GM12878 (cell line): ENCODE measurements at regions not wholly inside any gene's neighbourhood (a gene's known extent, or its start where the extent isn't known, plus 50 kb on each side); places are given as distances from the start of the nearest gene placed in this dataset.

Experiments
- ATAC-seq: fragments of 200-7000 bp; cut with Tn5 transposase; 3 replicates; pipeline ENCODE4 v1.9.1; 2020; ENCODE audit warnings: mild to moderate bottlenecking, moderate library complexity
- BruUV-seq: library from RNA; stranded (reverse); fragments of 400-500 nt; replicated peaks from 2 replicates; lab custom pipeline; 2021; lab: Mats Ljungman, UMichigan
- CTCF ChIA-PET: fragments of 300-600 bp; sonication (Branson Sonifier 250); formaldehyde crosslinking; extraction: SDS; loops from one replicate; lab custom pipeline; 2021; ENCODE audit warnings: inconsistent platforms; lab: Yijun Ruan, JAX
- POLR2A ChIA-PET: fragments of 350-600 bp; formaldehyde crosslinking; extraction: SDS; loops from one replicate; lab custom pipeline; 2021; ENCODE audit warnings: inconsistent platforms; lab: Charles Lee
- RAD21 ChIA-PET: fragments of 300-600 bp; sonication (Branson Sonifier 250); formaldehyde crosslinking; loops from one replicate; lab custom pipeline; 2023; ENCODE audit warnings: antibody characterized with exemption; ENCODE audit not compliant: unreplicated experiment; lab: Charles Lee
- SMC1A ChIA-PET: fragments of 300-600 bp; sonication (Branson Sonifier 250); formaldehyde crosslinking; loops from one replicate; lab custom pipeline; 2023; ENCODE audit not compliant: unreplicated experiment, uncharacterized antibody; lab: Charles Lee
- DNase-seq: peaks from one replicate; pipeline ENCODE4 v3.0.0-alpha.2; 2011; ENCODE audit warnings: low read depth, low spot score
- FAIRE-seq: peaks from 3 replicates; lab custom pipeline; 2011; peaks lifted over from hg19 to GRCh38; lab: Jason Lieb, UNC
- H2AFZ ChIP-seq: 2 replicates; pipeline ENCODE4 v1.6.0; 2011; ENCODE audit warnings: low read depth, low read length, control low read depth; ENCODE audit not compliant: control insufficient read depth
- H3K27ac ChIP-seq: 2 replicates; pipeline ENCODE4 v1.5.1; 2011; ENCODE audit warnings: control low read depth; ENCODE audit not compliant: control insufficient read depth, insufficient read depth
- H3K27me3 ChIP-seq, 2 experiments: replicated peaks in 1 of 2; 2 replicates each; pipeline versions ENCODE4 v1.6.0 to v1.6.1; 2011; ENCODE audit warnings: low read length in 1 of 2; ENCODE audit not compliant: control insufficient read depth in 2 of 2, insufficient read depth in 2 of 2
- H3K36me3 ChIP-seq, 2 experiments: 2 replicates each; pipeline ENCODE4 v1.5.1; 2011; ENCODE audit warnings: low read length in 1 of 2; ENCODE audit not compliant: control insufficient read depth in 2 of 2, insufficient read depth in 2 of 2
- H3K4me1 ChIP-seq: 2 replicates; pipeline ENCODE4 v1.6.1; 2011; ENCODE audit warnings: mild to moderate bottlenecking, low read length, moderate library complexity, mixed read lengths; ENCODE audit not compliant: control insufficient read depth, insufficient read depth
- H3K4me2 ChIP-seq: 2 replicates; pipeline ENCODE4 v1.6.0; 2011; ENCODE audit warnings: control low read depth; ENCODE audit not compliant: control insufficient read depth, insufficient read depth
- H3K4me3 ChIP-seq: fragments of 200-600 bp; sonication (generic); 2 replicates; pipeline ENCODE4 v1.5.1; 2016
- H3K79me2 ChIP-seq: 2 replicates; pipeline ENCODE4 v1.6.0; 2011; ENCODE audit warnings: low read length; ENCODE audit not compliant: control insufficient read depth, insufficient read depth
- H3K9ac ChIP-seq: 2 replicates; pipeline ENCODE4 v1.8.0; 2011; ENCODE audit warnings: low read length, control low read depth, mixed read lengths; ENCODE audit not compliant: control insufficient read depth, insufficient read depth
- H3K9me3 ChIP-seq: replicated peaks from 3 replicates; pipeline ENCODE4 v1.5.1; 2011; ENCODE audit warnings: mild to moderate bottlenecking, low read length; ENCODE audit not compliant: control insufficient read depth, insufficient read depth
- H4K20me1 ChIP-seq: 2 replicates; pipeline ENCODE4 v1.6.0; 2011; ENCODE audit not compliant: control insufficient read depth, insufficient read depth
- ATF7 ChIP-seq: fragments of 450-650 bp; IDR thresholded peaks from 2 replicates; pipeline ENCODE4 v1.6.1; 2016; ENCODE audit warnings: low read depth, mild to moderate bottlenecking
- BHLHE40 ChIP-seq, 2 experiments: fragments of 450-650 bp in 1 of 2; IDR thresholded peaks; 2 replicates each; pipeline ENCODE4 v1.6.1; 2011 to 2017; ENCODE audit warnings: low read depth in 2 of 2, borderline replicate concordance in 1 of 2, improper control_type of control experiment in 1 of 2, low read length in 1 of 2, mild to moderate bottlenecking in 1 of 2
- BRCA1 ChIP-seq: IDR thresholded peaks from 2 replicates; pipeline ENCODE4 v1.6.1; 2011; ENCODE audit warnings: low read depth, low read length, improper control_type of control experiment
- CBX3 ChIP-seq: fragments of 200-600 bp; sonication (generic); IDR thresholded peaks from 2 replicates; pipeline ENCODE4 v1.6.1; 2016; ENCODE audit warnings: low read depth, borderline replicate concordance
- EP300 ChIP-seq, 2 experiments: fragments of 150-350 bp in 1 of 2; IDR thresholded peaks; 2 replicates each; pipeline ENCODE4 v1.6.1; 2011 to 2012; ENCODE audit warnings: low read depth in 2 of 2, low read length in 2 of 2, borderline replicate concordance in 1 of 2, improper control_type of control experiment in 1 of 2, inconsistent platforms in 1 of 2; ENCODE audit not compliant: control insufficient read depth in 1 of 2
- EZH2 ChIP-seq: IDR thresholded peaks from 2 replicates; pipeline ENCODE4 v1.6.1; 2012; ENCODE audit warnings: low read depth, mild to moderate bottlenecking, control low read depth, inconsistent platforms, low read length, borderline replicate concordance; ENCODE audit not compliant: control insufficient read depth
- FOXM1 ChIP-seq: IDR thresholded peaks from 2 replicates; pipeline ENCODE4 v1.6.1; 2012; ENCODE audit warnings: low read depth, mild to moderate bottlenecking, inconsistent platforms, low read length, moderate library complexity
- NFIC ChIP-seq: IDR thresholded peaks from 2 replicates; pipeline ENCODE4 v1.6.1; 2012; ENCODE audit warnings: low read depth, mild to moderate bottlenecking, inconsistent platforms, low read length, moderate library complexity
- PRDM15 ChIP-seq: fragments of 450-650 bp; formaldehyde crosslinking; IDR thresholded peaks from 2 replicates; pipeline ENCODE4 v1.4.0; 2020; ENCODE audit warnings: mild to moderate bottlenecking, moderate library complexity
- SREBF2 ChIP-seq: IDR thresholded peaks from 2 replicates; pipeline ENCODE4 v1.6.1; 2012; ENCODE audit warnings: mild to moderate bottlenecking, low read length
- SRF ChIP-seq, 2 experiments: IDR thresholded peaks; 2 replicates each; pipeline ENCODE4 v1.6.1; 2011; ENCODE audit warnings: low read depth in 2 of 2, low read length in 2 of 2, mild to moderate bottlenecking in 1 of 2, moderate library complexity in 1 of 2
- ZNF24 ChIP-seq: fragments of 450-650 bp; IDR thresholded peaks from 2 replicates; pipeline ENCODE4 v1.6.1; 2017; ENCODE audit warnings: antibody characterized with exemption, mild to moderate bottlenecking
- ZNF622 ChIP-seq: fragments of 450-650 bp; IDR thresholded peaks from 2 replicates; pipeline ENCODE4 v1.6.1; 2017; ENCODE audit warnings: mild to moderate bottlenecking, inconsistent platforms
- WGBS: methylation state at CpG from one replicate; pipeline ENCODE4 v1.1.6; 2016; ENCODE audit warnings: low lambda C conversion rate; ENCODE audit not compliant: insufficient replicate concordance, insufficient coverage; ENCODE audit errors: missing lambda C conversion rate; 5-methylcytosine and 5-hydroxymethylcytosine counted together
- in situ Hi-C: fragments of 300-500 bp; cut with MboI; formaldehyde crosslinking; loops from 9 replicates; pipeline ENCODE4 v1.14.3; 2018; ENCODE audit warnings: mixed read lengths
- intact Hi-C: fragments of 100-400 bp; cut with micrococcal nuclease; formaldehyde crosslinking; loops from one replicate; pipeline ENCODE4 v1.14.2; 2022; ENCODE audit not compliant: unreplicated experiment
- TF ChIP-seq, protein P1 (sequence below): fragments of 450-650 bp; IDR thresholded peaks from 2 replicates; pipeline ENCODE4 v1.6.1; 2018; ENCODE audit warnings: borderline replicate concordance, mild to moderate bottlenecking; ENCODE audit not compliant: partially characterized antibody
- TF ChIP-seq, protein P2 (sequence below): IDR thresholded peaks from 2 replicates; pipeline ENCODE4 v1.6.1; 2012; ENCODE audit warnings: low read depth, low read length, improper control_type of control experiment

GRCh38 chr11:130613396-130613795 lies 165.0 kb downstream of the ADAMTS15 start:
- in situ Hi-C loops, result no loop called here
- Histone ChIP-seq H3K27me3 (peaks cover 2 to 4% of the 10 kb centered on the region in 2 experiments; a peak in 1 of 4 replicates), H3K4me1 (no peaks in the 10 kb centered on the region), H3K9ac (no peak overlapping the region), H3K4me3 (no peak overlapping the region), H3K9me3 (no peaks in the 10 kb centered on the region; the same call in 2 of the 3 replicates), H3K4me2 (no peak overlapping the region), H3K27ac (no peak overlapping the region), H3K36me3 (no peaks in the 10 kb centered on the region), H2AFZ (no peak overlapping the region), H3K79me2 (no peaks in the 10 kb centered on the region), H4K20me1 (no peaks in the 10 kb centered on the region)
- ChIA-PET POLR2A (no interaction called here), SMC1A (no interaction called here), RAD21 (no interaction called here), CTCF (interaction anchor here (0.6 kb wide), 1 partner anchor 919 kb away, joined by 3 read pairs; no protein-coding TSS in a partner anchor)
- DNase-seq (no peak), FAIRE-seq (no peak), ATAC-seq (no peak)
- intact Hi-C loops, result no loop called here
- no TSS peak for BruUV-seq
- WGBS, result 62% methylated on average over 4 of the region's 4 CpGs
- TF ChIP-seq EZH2 (no peak), BHLHE40 (IDR thresholded peaks at IDR 0.05; ENCODE audit: borderline replicate concordance in 1 of 2, low read depth in 2 of 2, low read length in 1 of 2) (no peak), ATF7 (no peak), PRDM15 (CRISPR knock-in tag) (no peak), EP300 (IDR thresholded peaks at IDR 0.05; ENCODE audit: borderline replicate concordance in 1 of 2, control insufficient read depth in 1 of 2, low read depth in 2 of 2, low read length in 2 of 2) (no peak), CBX3 (no peak), ZNF24 (no peak), FOXM1 (no peak), BRCA1 (no peak), SREBF2 (no peak), ZNF622 (no peak), NFIC (no peak), SRF (IDR thresholded peaks at IDR 0.05; ENCODE audit: low read depth in 2 of 2, low read length in 2 of 2) (no peak)
- TF ChIP-seq, protein P1, sequence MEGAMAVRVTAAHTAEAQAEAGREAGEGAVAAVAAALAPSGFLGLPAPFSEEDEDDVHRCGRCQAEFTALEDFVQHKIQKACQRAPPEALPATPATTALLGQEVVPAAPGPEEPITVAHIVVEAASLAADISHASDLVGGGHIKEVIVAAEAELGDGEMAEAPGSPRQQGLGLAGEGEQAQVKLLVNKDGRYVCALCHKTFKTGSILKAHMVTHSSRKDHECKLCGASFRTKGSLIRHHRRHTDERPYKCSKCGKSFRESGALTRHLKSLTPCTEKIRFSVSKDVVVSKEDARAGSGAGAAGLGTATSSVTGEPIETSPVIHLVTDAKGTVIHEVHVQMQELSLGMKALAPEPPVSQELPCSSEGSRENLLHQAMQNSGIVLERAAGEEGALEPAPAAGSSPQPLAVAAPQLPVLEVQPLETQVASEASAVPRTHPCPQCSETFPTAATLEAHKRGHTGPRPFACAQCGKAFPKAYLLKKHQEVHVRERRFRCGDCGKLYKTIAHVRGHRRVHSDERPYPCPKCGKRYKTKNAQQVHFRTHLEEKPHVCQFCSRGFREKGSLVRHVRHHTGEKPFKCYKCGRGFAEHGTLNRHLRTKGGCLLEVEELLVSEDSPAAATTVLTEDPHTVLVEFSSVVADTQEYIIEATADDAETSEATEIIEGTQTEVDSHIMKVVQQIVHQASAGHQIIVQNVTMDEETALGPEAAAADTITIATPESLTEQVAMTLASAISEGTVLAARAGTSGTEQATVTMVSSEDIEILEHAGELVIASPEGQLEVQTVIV, result no peak
- TF ChIP-seq, protein P2, sequence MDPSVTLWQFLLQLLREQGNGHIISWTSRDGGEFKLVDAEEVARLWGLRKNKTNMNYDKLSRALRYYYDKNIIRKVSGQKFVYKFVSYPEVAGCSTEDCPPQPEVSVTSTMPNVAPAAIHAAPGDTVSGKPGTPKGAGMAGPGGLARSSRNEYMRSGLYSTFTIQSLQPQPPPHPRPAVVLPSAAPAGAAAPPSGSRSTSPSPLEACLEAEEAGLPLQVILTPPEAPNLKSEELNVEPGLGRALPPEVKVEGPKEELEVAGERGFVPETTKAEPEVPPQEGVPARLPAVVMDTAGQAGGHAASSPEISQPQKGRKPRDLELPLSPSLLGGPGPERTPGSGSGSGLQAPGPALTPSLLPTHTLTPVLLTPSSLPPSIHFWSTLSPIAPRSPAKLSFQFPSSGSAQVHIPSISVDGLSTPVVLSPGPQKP, result no peak
